ENCODE measurements at regions not wholly inside any gene's neighbourhood (a gene's known extent, or its start where the extent isn't known, plus 50 kb on each side); places are given as distances from the start of the nearest gene placed in this dataset.
"Not testable (repeated sequence)": the region's sequence is repeated elsewhere in the genome, so short reads cannot be mapped to it uniquely, and the experiment has no call there.

DNA sequence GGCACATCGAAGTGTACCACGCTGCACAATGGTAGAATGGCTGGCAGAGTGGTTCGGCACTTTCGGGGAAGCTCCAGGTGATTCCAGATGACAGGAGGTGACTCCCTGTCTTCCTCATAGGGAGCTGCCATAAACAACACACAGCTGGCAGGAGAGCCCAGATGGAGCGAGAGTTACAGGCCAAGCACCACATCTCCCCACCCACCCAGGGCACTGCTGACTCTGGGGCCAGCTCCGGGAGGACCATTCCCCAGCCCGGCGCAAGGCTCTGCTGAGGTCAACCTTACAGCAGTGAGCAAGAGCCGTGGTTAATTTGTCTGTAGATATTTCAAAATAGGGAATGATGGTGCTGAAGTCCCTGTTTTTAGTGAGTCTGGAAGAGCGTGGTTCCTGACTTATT, 78.8 kb upstream of the HMGXB4 start:
- no peak for DNase-seq (ENCODE audit: low read depth)

DNA sequence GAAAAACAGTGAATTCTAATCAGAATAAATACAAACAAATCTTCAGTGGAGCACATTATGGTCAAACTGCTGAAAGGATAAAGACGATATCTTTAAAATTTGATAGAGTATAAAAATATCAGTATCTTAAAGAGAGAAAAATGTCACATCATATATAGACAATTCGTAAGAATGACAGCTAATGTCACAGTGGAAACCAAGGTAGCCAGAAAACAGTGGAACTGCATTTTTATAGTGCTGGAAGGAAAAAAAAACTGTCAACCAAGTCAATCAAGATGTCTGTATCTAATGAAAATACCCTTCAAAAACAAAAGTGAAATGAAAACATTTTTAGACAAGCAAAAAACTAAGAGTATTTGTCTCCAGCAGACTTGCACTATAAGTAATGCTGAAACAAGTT, 73.4 kb upstream of the HMGXB4 start:
- no peak for DNase-seq (ENCODE audit: low read depth)

DNA sequence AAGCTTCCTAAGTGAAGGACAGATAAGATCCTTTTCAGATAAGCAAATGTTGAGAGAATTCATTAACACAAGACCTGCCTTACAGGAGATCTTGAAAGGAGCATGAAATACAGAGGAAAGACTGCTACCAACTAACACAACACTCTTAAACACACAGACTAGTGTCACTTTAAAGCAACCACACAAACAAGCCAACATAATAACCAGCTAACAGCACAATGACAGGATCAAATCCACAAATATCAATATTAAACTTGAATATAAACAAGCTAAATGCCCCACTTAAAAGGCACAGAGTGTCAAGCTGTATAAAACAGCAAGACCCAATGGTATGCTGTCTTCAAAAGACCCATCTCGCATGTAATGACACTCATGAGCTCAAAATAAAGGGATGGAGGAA, 70.8 kb upstream of the HMGXB4 start:
- no peak for DNase-seq (ENCODE audit: low read depth)

DNA sequence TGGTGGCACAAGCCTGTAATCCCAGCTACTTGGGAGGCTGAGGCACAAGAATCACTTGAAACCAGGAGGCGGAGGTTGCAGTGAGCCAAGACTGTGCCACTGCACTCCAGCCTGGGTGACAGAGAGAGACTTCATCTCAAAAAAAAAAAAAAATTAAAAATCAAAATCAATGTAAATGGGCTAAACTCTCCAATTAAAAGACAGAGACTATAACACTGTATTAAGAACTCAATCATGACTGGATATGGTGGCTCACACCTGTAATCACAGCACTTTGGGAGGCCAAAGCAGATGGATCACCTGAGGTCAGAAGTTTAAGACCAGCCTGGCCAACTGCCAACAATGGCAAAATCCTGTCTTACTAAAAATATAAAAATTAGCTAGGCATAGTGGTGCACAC, 68.4 kb upstream of the HMGXB4 start:
- DNase-seq (ENCODE audit: low read depth), result not testable (repeated sequence)

DNA sequence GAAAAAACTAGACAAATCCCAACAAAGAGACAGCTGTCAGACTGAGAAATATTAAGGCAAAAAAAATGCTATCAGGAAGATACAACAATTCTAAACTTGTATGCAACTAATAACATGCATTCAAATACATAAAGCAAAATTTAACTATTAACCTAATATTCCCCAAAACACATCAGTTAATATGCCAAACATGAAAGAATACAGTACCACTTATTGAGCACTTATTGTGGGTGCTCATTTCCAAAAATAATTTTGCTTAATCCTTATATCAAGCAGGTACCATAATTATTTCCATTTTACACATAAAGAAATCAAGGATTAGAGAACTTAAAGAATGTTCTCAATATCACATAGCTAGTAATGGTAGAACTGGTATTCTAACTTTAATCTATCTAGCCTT, 67.7 kb upstream of the HMGXB4 start:
- no peak for DNase-seq (ENCODE audit: low read depth)

DNA sequence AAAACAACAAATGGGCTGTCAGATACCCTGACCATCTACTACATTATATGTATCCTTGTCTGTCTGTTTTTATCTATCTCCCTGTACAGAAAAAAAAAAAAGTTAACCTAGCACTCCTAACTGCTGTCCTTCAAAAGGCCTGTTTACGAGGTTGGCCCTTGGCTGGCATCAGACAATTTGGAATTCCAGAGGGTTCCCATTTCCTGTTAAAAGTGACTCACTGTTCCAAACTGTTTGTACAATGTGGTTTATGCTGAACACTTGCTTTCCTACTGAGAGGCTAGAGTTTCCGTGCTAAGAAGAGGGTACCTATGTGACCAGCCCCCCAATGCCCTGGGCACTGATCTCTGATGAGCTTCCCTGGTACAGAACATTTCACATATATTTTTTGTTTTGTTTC, 65.9 kb upstream of the HMGXB4 start:
- peak; percentile 80 for DNase-seq (ENCODE audit: low read depth)

DNA sequence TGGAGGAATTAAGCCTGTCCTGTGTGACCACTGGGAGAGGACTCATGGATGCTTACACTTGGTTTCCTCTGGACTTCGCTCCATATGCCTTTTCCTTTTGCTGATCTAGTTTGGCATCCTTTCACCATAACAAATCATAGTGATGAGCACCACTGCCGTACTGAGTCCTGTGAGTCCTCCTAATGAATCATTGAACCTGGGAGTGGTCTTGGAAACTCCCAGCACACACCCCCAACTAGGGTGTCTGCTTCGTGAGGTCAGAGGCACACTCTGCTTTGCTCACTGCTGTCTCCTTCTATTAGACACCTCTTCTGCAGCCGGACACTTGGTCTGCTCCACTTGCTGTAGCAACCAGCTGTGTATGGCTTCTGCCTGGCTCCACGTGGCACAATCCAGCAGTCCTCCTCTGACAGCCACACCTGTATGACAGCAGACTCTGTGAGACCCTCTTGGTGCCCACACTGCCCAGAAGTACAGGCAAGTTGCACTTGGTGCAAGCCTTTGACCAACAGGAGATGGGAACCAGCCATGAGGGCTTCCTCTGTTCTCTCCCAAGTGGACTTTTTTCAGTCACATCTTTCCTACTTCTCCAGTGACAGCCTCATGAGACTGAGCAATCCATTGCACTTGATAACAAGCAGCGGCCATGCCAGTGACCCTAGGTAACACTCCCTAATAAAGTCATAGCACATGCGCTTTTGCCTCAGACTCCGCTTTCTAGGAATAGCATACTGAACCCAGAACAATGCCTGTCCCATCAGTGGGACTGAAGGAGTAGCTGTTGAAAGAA, 65.0 kb upstream of the HMGXB4 start:
- peak; percentile 9 for DNase-seq (ENCODE audit: low read depth)

DNA sequence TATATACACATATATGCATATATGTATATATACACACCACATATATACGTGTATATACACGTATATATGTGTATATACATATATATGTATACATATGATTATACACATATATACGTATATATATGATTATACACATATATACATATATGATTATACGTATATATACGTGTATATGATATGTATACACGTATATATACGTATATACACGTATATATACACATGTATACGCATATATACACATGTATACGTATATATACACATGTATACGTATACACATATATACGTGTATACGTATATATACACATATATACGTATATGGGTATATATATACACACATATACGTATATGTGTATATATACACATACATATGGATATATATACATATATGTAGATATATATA, 62.1 kb upstream of the HMGXB4 start:
- no peak for DNase-seq (ENCODE audit: low read depth)

DNA sequence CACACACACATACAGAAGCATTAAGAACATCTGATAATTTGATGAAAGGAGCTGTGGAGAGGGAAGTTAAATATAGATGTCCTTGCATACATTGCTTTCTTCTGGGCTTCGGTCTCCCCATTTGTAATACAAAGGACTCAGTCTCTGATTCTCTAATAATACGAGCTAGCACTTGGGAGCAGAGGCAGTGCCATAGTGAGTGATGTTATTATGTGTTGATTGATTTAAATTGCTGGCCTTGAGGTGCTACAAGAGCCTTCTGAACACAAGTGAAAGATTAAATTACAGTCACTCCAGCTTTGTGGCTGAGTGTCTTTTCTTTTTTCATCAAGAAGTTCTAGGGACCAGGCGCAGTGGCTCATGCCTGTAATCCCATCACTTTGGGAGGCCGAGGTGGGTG, 61.5 kb upstream of the HMGXB4 start:
- DNase-seq (ENCODE audit: low read depth), result no peak

DNA sequence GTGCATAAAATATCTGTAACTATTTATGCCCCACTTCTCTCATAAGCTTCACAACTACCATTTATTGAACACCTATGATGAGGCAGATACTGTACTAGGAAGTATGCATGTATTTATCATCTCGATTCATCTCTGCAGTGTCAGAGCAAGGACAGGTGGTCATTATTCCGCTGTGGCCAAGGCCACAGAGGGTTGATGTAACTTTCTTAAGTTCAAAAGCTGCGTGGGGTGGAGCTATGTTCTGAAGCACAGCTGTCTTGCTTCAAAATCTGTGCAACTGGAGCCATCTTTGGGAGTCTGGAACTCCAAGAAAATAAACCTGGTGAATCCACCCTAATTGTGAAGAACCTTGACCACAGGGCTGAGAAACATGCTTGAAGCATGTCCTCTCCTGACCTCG, 60.2 kb upstream of the HMGXB4 start:
- DNase-seq (ENCODE audit: low read depth), result peak; percentile 69

DNA sequence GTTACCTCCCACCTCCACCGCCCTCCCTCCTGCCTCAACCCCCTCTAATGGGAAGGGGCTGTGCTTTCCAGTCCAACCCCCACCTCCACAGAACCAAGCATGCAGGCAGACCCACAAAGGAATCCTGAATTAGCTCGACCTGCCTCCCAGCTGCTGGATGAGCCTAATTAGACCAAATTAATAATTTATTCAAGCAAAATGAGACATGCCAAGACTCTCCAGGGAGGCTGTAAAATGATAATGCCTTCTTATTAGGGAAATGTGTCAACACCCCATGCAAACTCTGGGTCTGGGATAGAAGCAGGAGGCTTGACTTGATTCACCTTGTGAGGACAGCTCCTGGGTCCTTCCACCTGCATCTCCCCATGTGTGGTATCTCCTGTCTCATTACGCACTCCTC, 59.4 kb upstream of the HMGXB4 start:
- no peak for DNase-seq (ENCODE audit: low read depth)

DNA sequence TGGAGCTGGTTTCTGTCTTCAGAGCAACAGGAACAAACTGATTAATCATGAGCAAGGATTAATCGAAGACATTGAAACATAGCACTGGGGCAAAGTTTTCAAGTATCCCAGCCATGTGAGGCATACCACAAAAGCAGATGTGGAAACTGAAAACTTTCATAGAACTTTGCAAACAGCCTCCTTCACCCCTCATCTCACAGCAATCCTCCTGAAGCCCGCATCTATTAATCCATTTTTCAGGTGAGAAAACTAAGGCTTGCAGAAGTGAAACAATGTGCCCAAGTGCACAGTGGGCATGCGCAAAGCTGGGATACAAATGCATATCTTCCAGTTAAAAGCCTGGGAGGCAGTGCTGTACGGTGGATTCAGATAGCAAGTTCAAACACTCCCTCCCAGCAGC, 58.6 kb upstream of the HMGXB4 start:
- DNase-seq (ENCODE audit: low read depth), result no peak

DNA sequence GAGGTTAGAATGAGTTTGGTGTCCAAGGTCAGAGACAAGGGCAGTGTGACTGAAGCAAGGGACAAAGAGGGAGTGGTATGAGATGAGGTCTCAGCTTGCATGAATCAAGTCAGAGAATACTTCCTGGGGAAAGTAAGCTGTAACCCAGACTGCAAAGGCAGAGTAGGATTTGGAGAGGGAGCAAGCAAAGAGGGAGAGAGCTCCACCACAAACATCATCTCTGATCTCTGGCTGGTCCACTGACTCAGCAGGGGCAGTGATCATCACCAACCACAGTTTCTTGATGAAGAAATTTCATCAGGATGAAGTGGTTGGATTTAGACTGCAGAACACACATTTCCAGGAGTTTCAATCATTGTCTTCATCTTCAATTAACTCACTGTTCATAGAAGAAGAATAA, 54.9 kb upstream of the HMGXB4 start:
- DNase-seq (ENCODE audit: low read depth), result no peak

DNA sequence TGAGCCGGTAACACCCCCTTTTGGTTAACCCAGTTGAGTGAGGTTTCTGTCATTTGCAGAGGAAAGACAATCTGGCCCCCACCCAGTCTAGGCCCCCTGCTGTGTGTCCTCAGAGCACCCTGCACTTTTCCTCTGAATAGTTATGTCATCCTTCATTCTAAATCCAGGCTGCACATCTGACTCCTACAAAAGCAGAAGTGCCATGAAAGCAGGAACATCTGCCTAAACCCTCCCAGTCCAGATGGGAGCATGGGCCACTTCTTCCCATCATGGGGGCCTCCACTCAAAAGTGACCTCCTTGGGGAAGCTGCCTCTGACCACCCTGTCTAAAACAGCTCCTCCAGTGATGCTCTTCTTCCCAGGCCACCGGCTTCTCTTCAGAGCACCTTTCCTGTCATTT, 53.7 kb upstream of the HMGXB4 start:
- DNase-seq (ENCODE audit: low read depth), result no peak

DNA sequence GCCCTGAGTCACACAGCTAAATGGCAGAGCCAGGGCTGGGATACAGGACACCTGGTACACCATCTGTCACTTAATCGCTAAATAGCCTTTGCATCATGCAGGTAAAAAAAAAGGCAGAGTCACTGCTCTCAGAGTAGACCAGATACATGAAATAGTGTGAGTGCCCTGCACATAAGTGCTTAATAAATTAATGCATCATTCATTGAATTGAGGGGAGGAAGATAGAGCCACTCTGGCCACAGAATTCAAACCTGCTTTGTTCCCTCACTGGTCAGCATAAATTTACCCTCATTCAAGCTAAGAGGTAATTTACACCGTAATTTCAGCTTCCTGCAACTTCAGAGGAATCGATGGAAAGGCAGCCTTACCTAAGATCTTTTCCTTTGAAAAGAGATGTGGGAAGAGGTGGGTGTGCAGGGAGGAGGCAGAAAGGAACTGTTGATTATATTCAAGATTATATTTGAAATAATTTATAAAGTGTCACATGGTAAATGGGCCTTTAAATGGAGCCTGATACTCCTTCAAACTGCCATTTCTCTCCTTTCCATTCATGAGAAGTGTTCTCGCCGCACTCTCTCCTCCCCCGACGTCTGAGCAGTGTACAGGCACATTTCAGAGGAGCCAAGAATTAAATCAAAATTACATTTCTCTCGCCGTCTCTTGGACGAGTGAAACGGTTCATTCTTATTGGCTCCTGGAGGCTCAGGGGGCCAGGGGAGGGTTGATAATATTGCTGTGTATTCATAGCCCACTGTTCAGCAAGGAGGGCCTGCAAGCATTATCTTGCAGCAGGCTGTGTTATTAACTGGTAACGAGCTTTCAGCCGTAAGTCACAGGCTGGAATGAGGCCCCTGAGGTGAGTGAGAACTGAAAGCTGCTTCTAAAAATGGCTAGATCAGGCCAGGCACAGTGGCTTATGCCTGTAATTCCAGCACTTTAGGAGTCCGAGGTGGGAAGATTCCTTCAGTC, 52.2 kb upstream of the HMGXB4 start:
- DNase-seq (ENCODE audit: low read depth), result no peak

DNA sequence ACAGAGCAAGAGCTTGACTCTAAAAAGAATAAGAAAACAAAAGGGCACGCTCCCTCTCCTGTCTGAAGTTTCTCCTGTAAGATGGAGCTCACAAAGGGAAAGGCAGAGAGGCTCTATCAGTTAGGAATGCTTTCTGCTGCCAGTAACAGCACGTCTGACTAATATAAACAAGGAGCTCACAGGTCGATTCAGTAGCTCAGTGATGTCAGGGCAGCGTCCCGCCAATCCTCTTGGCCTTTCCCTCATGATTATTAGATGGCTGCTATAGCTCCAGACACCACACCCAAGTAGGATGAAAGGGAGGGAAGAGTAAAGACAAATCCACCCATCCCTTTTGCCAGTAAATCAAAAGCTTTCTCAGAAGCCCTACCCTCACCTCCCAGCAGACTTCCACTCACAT, 51.3 kb upstream of the HMGXB4 start:
- DNase-seq (ENCODE audit: low read depth), result no peak

DNA sequence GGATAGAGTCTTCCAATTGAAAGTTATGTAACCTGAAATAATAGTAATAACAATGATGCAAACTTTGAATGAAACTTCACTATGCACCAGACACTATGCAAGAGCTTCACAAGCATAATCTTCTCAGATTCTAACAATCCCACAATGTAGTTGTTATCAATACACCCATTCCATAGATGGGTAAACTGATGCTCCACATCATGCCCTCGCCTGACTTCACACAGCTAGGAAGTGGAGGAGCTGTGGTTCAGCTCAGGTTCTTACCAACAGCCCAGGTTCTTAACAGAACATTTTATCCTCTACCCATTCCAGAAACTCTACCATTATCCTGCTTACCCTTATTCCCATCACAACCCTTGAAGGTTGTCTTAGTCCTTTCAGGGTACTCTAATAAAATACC, 50.4 kb upstream of the HMGXB4 start:
- DNase-seq (ENCODE audit: low read depth), result no peak
